WTC11 (cell line): ENCODE measurements at regions not wholly inside any gene's neighbourhood (a gene's known extent, or its start where the extent isn't known, plus 50 kb on each side); places are given as distances from the start of the nearest gene placed in this dataset.

Experiments
- ATAC-seq: fragments of 200-7000 bp; cut with Tn5 transposase; 2 replicates; pipeline ENCODE4 v1.10.0; 2021; ENCODE audit warnings: mild to moderate bottlenecking, moderate library complexity
- CTCF ChIA-PET: fragments of 300-600 bp; sonication (Branson Sonifier 250); formaldehyde crosslinking; loops from one replicate; lab custom pipeline; 2021; ENCODE audit warnings: antibody characterized with exemption; lab: Charles Lee
- POLR2A ChIA-PET: fragments of 350-600 bp; sonication (Branson Sonifier 250); formaldehyde crosslinking; loops from one replicate; lab custom pipeline; 2021; ENCODE audit warnings: antibody characterized with exemption; lab: Charles Lee
- DNase-seq: peaks from one replicate; pipeline ENCODE4 v3.0.0; 2021; ENCODE audit warnings: low spot score
- H3K27ac Mint-ChIP-seq: 2 replicates; pipeline ENCODE4 v1.8.0; 2021; ENCODE audit warnings: mixed read lengths
- H3K27me3 Mint-ChIP-seq: 2 replicates; pipeline ENCODE4 v1.8.0; 2021; ENCODE audit warnings: low read depth, mild to moderate bottlenecking, moderate library complexity, mixed read lengths
- H3K36me3 Mint-ChIP-seq: 2 replicates; pipeline ENCODE4 v1.8.0; 2021; ENCODE audit warnings: mixed read lengths
- H3K4me1 Mint-ChIP-seq: 2 replicates; pipeline ENCODE4 v1.8.0; 2022; ENCODE audit warnings: mixed read lengths
- H3K4me3 Mint-ChIP-seq: 2 replicates; pipeline ENCODE4 v1.8.0; 2021; ENCODE audit warnings: mild to moderate bottlenecking, moderate library complexity, mixed read lengths
- H3K9me3 Mint-ChIP-seq: 2 replicates; pipeline ENCODE4 v1.8.0; 2021; ENCODE audit warnings: mixed read lengths
- ATF1 ChIP-seq: sonication (generic); formaldehyde crosslinking; IDR thresholded peaks from 2 replicates; pipeline ENCODE4 v1.8.1; 2023; ENCODE audit warnings: mild to moderate bottlenecking, moderate library complexity, missing genetic modification reagents
- ATF2 ChIP-seq: sonication (generic); formaldehyde crosslinking; IDR thresholded peaks from 2 replicates; pipeline ENCODE4 v1.8.1; 2022; ENCODE audit warnings: low read depth, missing genetic modification reagents, borderline replicate concordance
- CREM ChIP-seq: sonication (generic); formaldehyde crosslinking; IDR thresholded peaks from 2 replicates; pipeline ENCODE4 v1.8.1; 2022; ENCODE audit warnings: mild to moderate bottlenecking, missing genetic modification reagents, moderate library complexity
- CTCF ChIP-seq: fragments of 200-600 bp; IDR thresholded peaks from 2 replicates; pipeline ENCODE4 v1.8.0; 2022; ENCODE audit warnings: antibody characterized with exemption
- E2F1 ChIP-seq: sonication (generic); formaldehyde crosslinking; IDR thresholded peaks from 2 replicates; pipeline ENCODE4 v1.8.0; 2022; ENCODE audit warnings: mild to moderate bottlenecking, missing genetic modification reagents
- FOXK1 ChIP-seq: sonication (generic); formaldehyde crosslinking; IDR thresholded peaks from 2 replicates; pipeline ENCODE4 v1.8.0; 2022; ENCODE audit warnings: mild to moderate bottlenecking, moderate library complexity, missing genetic modification reagents
- FOXP4 ChIP-seq: sonication (generic); formaldehyde crosslinking; IDR thresholded peaks from 2 replicates; pipeline ENCODE4 v1.8.0; 2022; ENCODE audit warnings: mild to moderate bottlenecking, missing genetic modification reagents
- HMGA2 ChIP-seq: fragments of 250-450 bp; sonication (Bioruptor Pico); IDR thresholded peaks from 2 replicates; pipeline ENCODE4 v1.4.0; 2021; ENCODE audit warnings: mild to moderate bottlenecking, moderate library complexity
- MAX ChIP-seq: sonication (generic); formaldehyde crosslinking; IDR thresholded peaks from 2 replicates; pipeline ENCODE4 v1.8.0; 2022; ENCODE audit warnings: mild to moderate bottlenecking, missing genetic modification reagents
- NFE2L1 ChIP-seq: sonication (generic); formaldehyde crosslinking; IDR thresholded peaks from 2 replicates; pipeline ENCODE4 v1.8.1; 2023; ENCODE audit warnings: missing genetic modification reagents
- NR3C1 ChIP-seq: sonication (generic); formaldehyde crosslinking; conservative IDR thresholded peaks from 2 replicates; pipeline ENCODE4 v1.8.1; 2023; ENCODE audit warnings: low read depth, mild to moderate bottlenecking, missing genetic modification reagents
- PRRX2 ChIP-seq: fragments of 250-450 bp; sonication (Bioruptor Pico); IDR thresholded peaks from 2 replicates; pipeline ENCODE4 v1.8.0; 2021; ENCODE audit warnings: mild to moderate bottlenecking
- RORB ChIP-seq: fragments of 250-450 bp; sonication (Bioruptor Pico); IDR thresholded peaks from 2 replicates; pipeline ENCODE4 v1.9.0; 2021; ENCODE audit warnings: mild to moderate bottlenecking
- TEAD1 ChIP-seq: sonication (generic); formaldehyde crosslinking; IDR thresholded peaks from 2 replicates; pipeline ENCODE4 v1.8.0; 2022; ENCODE audit warnings: mild to moderate bottlenecking, missing genetic modification reagents
- ZBTB43 ChIP-seq: sonication (generic); formaldehyde crosslinking; IDR thresholded peaks from 2 replicates; pipeline ENCODE4 v1.8.1; 2023; ENCODE audit warnings: mild to moderate bottlenecking, missing genetic modification reagents
- ZMAT4 ChIP-seq: fragments of 250-450 bp; sonication (Bioruptor Pico); IDR thresholded peaks from 2 replicates; pipeline ENCODE4 v1.9.0; 2021; ENCODE audit warnings: mild to moderate bottlenecking
- ZNF121 ChIP-seq: sonication (generic); formaldehyde crosslinking; IDR thresholded peaks from 2 replicates; pipeline ENCODE4 v1.8.0; 2023; ENCODE audit warnings: missing genetic modification reagents
- ZNF281 ChIP-seq: sonication (generic); formaldehyde crosslinking; IDR thresholded peaks from 2 replicates; pipeline ENCODE4 v1.8.0; 2023; ENCODE audit warnings: mild to moderate bottlenecking, missing genetic modification reagents
- ZNF317 ChIP-seq: sonication (generic); formaldehyde crosslinking; IDR thresholded peaks from 2 replicates; pipeline ENCODE4 v1.8.1; 2023; ENCODE audit warnings: low read depth, mild to moderate bottlenecking, moderate library complexity, missing genetic modification reagents, borderline replicate concordance

- Mint-ChIP-seq H3K27ac (no peak overlapping the region), H3K4me3 (no peak overlapping the region), H3K9me3 (peaks cover 5% of the 10 kb centered on the region; the same call in 1 of the 2 replicates), H3K27me3 (no peaks in the 10 kb centered on the region), H3K4me1 (peaks cover 26% of the 10 kb centered on the region), H3K36me3 (no peaks in the 10 kb centered on the region)
- DNase-seq, result no peak
- ChIA-PET POLR2A (no interaction called here), CTCF (interaction anchor here (0.6 to 2.1 kb wide), 2 partner anchors 347 to 411 kb away, joined by 3 to 5 read pairs; no protein-coding TSS in a partner anchor)
- TF ChIP-seq RORB (CRISPR knock-in tag) (no peak), CREM (CRISPR knock-in tag) (no peak), HMGA2 (CRISPR knock-in tag) (no peak), MAX (no peak), ZNF121 (CRISPR knock-in tag) (no peak), PRRX2 (CRISPR knock-in tag) (no peak), ZNF281 (CRISPR knock-in tag) (no peak), E2F1 (CRISPR knock-in tag) (no peak), ZBTB43 (no peak), TEAD1 (CRISPR knock-in tag) (no peak), ZNF317 (no peak), NFE2L1 (CRISPR knock-in tag) (no peak), FOXK1 (CRISPR knock-in tag) (no peak), ATF2 (CRISPR knock-in tag) (no peak), ZMAT4 (no peak), ATF1 (CRISPR knock-in tag) (no peak), NR3C1 (CRISPR knock-in tag) (no peak), CTCF (no peak), FOXP4 (CRISPR knock-in tag) (no peak)
- no peak for ATAC-seq
Observed at GRCh38 chr7:23971031-23971430, 261.0 kb downstream of the STK31 start.
